Erythroblast (primary cell): ENCODE measurements at regions not wholly inside any gene's neighbourhood (a gene's known extent, or its start where the extent isn't known, plus 50 kb on each side); places are given as distances from the start of the nearest gene placed in this dataset.

Experiments used
- GATA1 ChIP-seq: IDR thresholded peaks from 2 replicates; pipeline ENCODE4 v1.6.1; 2011; ENCODE audit warnings: low read depth, mild to moderate bottlenecking, control low read depth, low read length, moderate library complexity
- POLR2A ChIP-seq: IDR thresholded peaks from 2 replicates; pipeline ENCODE4 v1.6.1; 2011; ENCODE audit warnings: mild to moderate bottlenecking, low read length

GRCh38 chr1:194114288-194114687, 927.9 kb upstream of the B3GALT2 start:
- no peak for TF ChIP-seq POLR2A
- TF ChIP-seq GATA1: no peak
